Activated CD8-positive, alpha-beta T cell treated with anti-CD3 and anti-CD28 coated beads for 36 hours (primary cell): ENCODE measurements at regions not wholly inside any gene's neighbourhood (a gene's known extent, or its start where the extent isn't known, plus 50 kb on each side); places are given as distances from the start of the nearest gene placed in this dataset.

Experiments used
- ATAC-seq: fragments of 200-7000 bp; cut with Tn5 transposase; one replicate; pipeline ENCODE4 v1.10.0; 2021; ENCODE audit warnings: mild to moderate bottlenecking, moderate library complexity
- CTCF ChIA-PET: fragments of 350-600 bp; sonication (Branson Sonifier 250); formaldehyde crosslinking; loops from one replicate; lab custom pipeline; 2021; ENCODE audit warnings: antibody characterized with exemption; lab: Charles Lee
- POLR2A ChIA-PET: fragments of 350-600 bp; sonication (Branson Sonifier 250); formaldehyde crosslinking; loops from one replicate; lab custom pipeline; 2021; ENCODE audit warnings: antibody characterized with exemption; lab: Charles Lee
- DNase-seq: peaks from one replicate; pipeline ENCODE4 v3.0.0-alpha.2; 2020
- H3K27ac Mint-ChIP-seq: one replicate; pipeline ENCODE4 v1.8.0; 2021; ENCODE audit warnings: mild to moderate bottlenecking, mixed read lengths
- H3K27me3 Mint-ChIP-seq: one replicate; pipeline ENCODE4 v1.8.0; 2021; ENCODE audit warnings: mixed read lengths
- H3K36me3 Mint-ChIP-seq: one replicate; pipeline ENCODE4 v1.8.0; 2021; ENCODE audit warnings: low read depth, mixed read lengths
- H3K4me1 Mint-ChIP-seq: one replicate; pipeline ENCODE4 v1.8.0; 2021; ENCODE audit warnings: low read depth, mixed read lengths
- H3K4me3 Mint-ChIP-seq: one replicate; pipeline ENCODE4 v1.8.0; 2021; ENCODE audit warnings: mild to moderate bottlenecking, moderate library complexity, mixed read lengths
- H3K9me3 Mint-ChIP-seq: one replicate; pipeline ENCODE4 v1.8.0; 2021; ENCODE audit warnings: mixed read lengths
- CTCF ChIP-seq: fragments of 200-600 bp; IDR thresholded peaks from one replicate; pipeline ENCODE4 v1.8.0; 2022; ENCODE audit warnings: antibody characterized with exemption, mild to moderate bottlenecking
- intact Hi-C: fragments of 100-400 bp; cut with micrococcal nuclease; formaldehyde crosslinking; loops from one replicate; pipeline ENCODE4 v1.10.0; 2022

GRCh38 chr6:148037496-148037895 is 305.1 kb upstream of the SASH1 start:
- DNase-seq (no peak), ATAC-seq (no peak)
- no peak for TF ChIP-seq CTCF
- intact Hi-C loops, result no loop called here
- Mint-ChIP-seq H3K4me3 (no peak overlapping the region), H3K36me3 (no peaks in the 10 kb centered on the region), H3K27me3 (no peaks in the 10 kb centered on the region), H3K9me3 (no peaks in the 10 kb centered on the region), H3K27ac (no peak overlapping the region), H3K4me1 (no peaks in the 10 kb centered on the region)
- CTCF ChIA-PET, result no interaction called here
- POLR2A ChIA-PET, result no interaction called here

GRCh38 chr6:148041546-148041945 is 301.1 kb upstream of the SASH1 start:
- Mint-ChIP-seq H3K36me3 (no peaks in the 10 kb centered on the region), H3K4me1 (no peaks in the 10 kb centered on the region), H3K27me3 (peaks cover 2% of the 10 kb centered on the region), H3K9me3 (peaks cover 1% of the 10 kb centered on the region), H3K27ac (no peak overlapping the region), H3K4me3 (no peak overlapping the region)
- no peak for DNase-seq
- no peak for ATAC-seq
- POLR2A ChIA-PET, result no interaction called here
- no peak for TF ChIP-seq CTCF
- CTCF ChIA-PET, result no interaction called here
- intact Hi-C loops, result no loop called here

GRCh38 chr6:148042536-148042935 is 300.1 kb upstream of the SASH1 start:
- Mint-ChIP-seq H3K36me3 (no peaks in the 10 kb centered on the region), H3K27me3 (peaks cover 2% of the 10 kb centered on the region), H3K4me1 (no peaks in the 10 kb centered on the region), H3K9me3 (peaks cover 1% of the 10 kb centered on the region), H3K4me3 (no peak overlapping the region), H3K27ac (no peak overlapping the region)
- ChIA-PET CTCF (no interaction called here), POLR2A (interaction anchor here (0.6 kb wide), 1 partner anchor 60 kb away, joined by 3 read pairs; no protein-coding TSS in a partner anchor)
- ATAC-seq (no peak), DNase-seq (no peak)
- intact Hi-C loops, result no loop called here
- TF ChIP-seq CTCF, result no peak

GRCh38 chr6:148044261-148044751 is 298.3 kb upstream of the SASH1 start:
- ChIA-PET CTCF (no interaction called here), POLR2A (no interaction called here)
- no peak for DNase-seq
- Mint-ChIP-seq H3K4me1 (no peaks in the 10 kb centered on the region), H3K27ac (no peak overlapping the region), H3K27me3 (peaks cover 2% of the 10 kb centered on the region), H3K36me3 (no peaks in the 10 kb centered on the region), H3K9me3 (peaks cover 1% of the 10 kb centered on the region), H3K4me3 (no peak overlapping the region)
- intact Hi-C loops, result no loop called here
- no peak for TF ChIP-seq CTCF
- ATAC-seq, result no peak

- H3K36me3 Mint-ChIP-seq, result no peaks in the 10 kb centered on the region
- DNase-seq (no peak), ATAC-seq (no peak)
- H3K9me3 Mint-ChIP-seq, result peaks cover 1% of the 10 kb centered on the region
- H3K27ac Mint-ChIP-seq, result no peak overlapping the region
- intact Hi-C loops, result no loop called here
- CTCF ChIA-PET, result no interaction called here
- no peaks in the 10 kb centered on the region for H3K4me1 Mint-ChIP-seq
- H3K4me3 Mint-ChIP-seq, result no peak overlapping the region
- TF ChIP-seq CTCF, result no peak
- peaks cover 2% of the 10 kb centered on the region for H3K27me3 Mint-ChIP-seq
- POLR2A ChIA-PET, result no interaction called here
These were observed 297.7 kb upstream of the SASH1 start for GRCh38 chr6:148044921-148045320.
